ENCODE measurements at regions not wholly inside any gene's neighbourhood (a gene's known extent, or its start where the extent isn't known, plus 50 kb on each side); places are given as distances from the start of the nearest gene placed in this dataset.

- no peaks in the 10 kb centered on the region for H3K9me3 ChIP-seq
- intact Hi-C loops (cut with DNase I), result no loop called here
- TF ChIP-seq POLR2AphosphoS5 (IDR thresholded peaks at IDR 0.05) (no peak), POLR2A (IDR thresholded peaks at IDR 0.05) (no peak), CTCF (IDR thresholded peaks at IDR 0.05) (no peak)
- no peaks in the 10 kb centered on the region for H3K4me1 ChIP-seq (replicated peaks)
- H3K36me3 ChIP-seq, result no peaks in the 10 kb centered on the region
- H3K4me3 ChIP-seq, result no peak overlapping the region
- WGBS, result 73% methylated on average over 4 of the region's 4 CpGs
- DNase-seq (ENCODE audit: low spot score), result no peak
- no peaks in the 10 kb centered on the region for H3K27me3 ChIP-seq (replicated peaks; ENCODE audit: insufficient read depth)
- H3K27ac ChIP-seq, result no peak overlapping the region
These were observed 115.6 kb downstream of the NEDD1 start for GRCh38 chr12:97022536-97023230.

- no peak for DNase-seq (ENCODE audit: low spot score)
- no peaks in the 10 kb centered on the region for H3K9me3 ChIP-seq
- no peaks in the 10 kb centered on the region for H3K4me1 ChIP-seq (replicated peaks)
- H3K27me3 ChIP-seq (replicated peaks; ENCODE audit: insufficient read depth), result no peaks in the 10 kb centered on the region
- WGBS, result 94% methylated on average over 2 of the region's 2 CpGs
- H3K4me3 ChIP-seq, result no peak overlapping the region
- intact Hi-C loops (cut with DNase I), result no loop called here
- H3K36me3 ChIP-seq, result no peaks in the 10 kb centered on the region
- no peak overlapping the region for H3K27ac ChIP-seq
- TF ChIP-seq CTCF (IDR thresholded peaks at IDR 0.05), result no peak
- no peak for TF ChIP-seq POLR2AphosphoS5 (IDR thresholded peaks at IDR 0.05)
- TF ChIP-seq POLR2A (IDR thresholded peaks at IDR 0.05), result no peak
These were observed 117.3 kb downstream of the NEDD1 start for GRCh38 chr12:97024393-97024792.

- Histone ChIP-seq H3K4me1 (replicated peaks) (no peaks in the 10 kb centered on the region), H3K27me3 (replicated peaks; ENCODE audit: insufficient read depth) (no peaks in the 10 kb centered on the region), H3K4me3 (no peak overlapping the region), H3K36me3 (no peaks in the 10 kb centered on the region), H3K27ac (no peak overlapping the region), H3K9me3 (no peaks in the 10 kb centered on the region)
- 77% methylated on average over 2 of the region's 2 CpGs for WGBS
- no peak for TF ChIP-seq CTCF (IDR thresholded peaks at IDR 0.05)
- no peak for TF ChIP-seq POLR2AphosphoS5 (IDR thresholded peaks at IDR 0.05)
- DNase-seq (ENCODE audit: low spot score), result no peak
- intact Hi-C loops (cut with DNase I), result no loop called here
These were observed 119.8 kb downstream of the NEDD1 start for GRCh38 chr12:97026901-97027300.

- Histone ChIP-seq H3K9me3 (no peaks in the 10 kb centered on the region), H3K27me3 (replicated peaks; ENCODE audit: insufficient read depth) (no peaks in the 10 kb centered on the region), H3K36me3 (no peaks in the 10 kb centered on the region), H3K4me1 (replicated peaks) (no peaks in the 10 kb centered on the region), H3K4me3 (no peak overlapping the region), H3K27ac (no peak overlapping the region)
- intact Hi-C loops (cut with DNase I), result no loop called here
- TF ChIP-seq POLR2AphosphoS5 (IDR thresholded peaks at IDR 0.05), result no peak
- TF ChIP-seq CTCF (IDR thresholded peaks at IDR 0.05), result no peak
- TF ChIP-seq POLR2A (IDR thresholded peaks at IDR 0.05), result no peak
- 85% methylated on average over 1 of the region's 1 CpG for WGBS
- DNase-seq (ENCODE audit: low spot score), result no peak
These were observed 120.4 kb downstream of the NEDD1 start for GRCh38 chr12:97027482-97027881.

GRCh38 chr12:97038131-97038530, 131.1 kb downstream of the NEDD1 start:
- Histone ChIP-seq H3K4me3 (no peak overlapping the region), H3K27ac (no peak overlapping the region), H3K36me3 (no peaks in the 10 kb centered on the region), H3K9me3 (no peaks in the 10 kb centered on the region), H3K27me3 (replicated peaks; ENCODE audit: insufficient read depth) (no peaks in the 10 kb centered on the region), H3K4me1 (replicated peaks) (no peaks in the 10 kb centered on the region)
- intact Hi-C loops (cut with DNase I), result no loop called here
- WGBS, result 47% methylated on average over 5 of the region's 5 CpGs
- DNase-seq (ENCODE audit: low spot score), result no peak
- TF ChIP-seq POLR2A (IDR thresholded peaks at IDR 0.05), result no peak
- no peak for TF ChIP-seq CTCF (IDR thresholded peaks at IDR 0.05)
- no peak for TF ChIP-seq POLR2AphosphoS5 (IDR thresholded peaks at IDR 0.05)

All from prostate gland (tissue), 2 donors.